ENCODE measurements at regions not wholly inside any gene's neighbourhood (a gene's known extent, or its start where the extent isn't known, plus 50 kb on each side); places are given as distances from the start of the nearest gene placed in this dataset.
"Not testable (repeated sequence)": the region's sequence is repeated elsewhere in the genome, so short reads cannot be mapped to it uniquely, and the experiment has no call there.

- no peaks in the 10 kb centered on the region for H3K27me3 ChIP-seq (ENCODE audit: insufficient read depth, low read depth, severe bottlenecking)
- TF ChIP-seq, protein P1, sequence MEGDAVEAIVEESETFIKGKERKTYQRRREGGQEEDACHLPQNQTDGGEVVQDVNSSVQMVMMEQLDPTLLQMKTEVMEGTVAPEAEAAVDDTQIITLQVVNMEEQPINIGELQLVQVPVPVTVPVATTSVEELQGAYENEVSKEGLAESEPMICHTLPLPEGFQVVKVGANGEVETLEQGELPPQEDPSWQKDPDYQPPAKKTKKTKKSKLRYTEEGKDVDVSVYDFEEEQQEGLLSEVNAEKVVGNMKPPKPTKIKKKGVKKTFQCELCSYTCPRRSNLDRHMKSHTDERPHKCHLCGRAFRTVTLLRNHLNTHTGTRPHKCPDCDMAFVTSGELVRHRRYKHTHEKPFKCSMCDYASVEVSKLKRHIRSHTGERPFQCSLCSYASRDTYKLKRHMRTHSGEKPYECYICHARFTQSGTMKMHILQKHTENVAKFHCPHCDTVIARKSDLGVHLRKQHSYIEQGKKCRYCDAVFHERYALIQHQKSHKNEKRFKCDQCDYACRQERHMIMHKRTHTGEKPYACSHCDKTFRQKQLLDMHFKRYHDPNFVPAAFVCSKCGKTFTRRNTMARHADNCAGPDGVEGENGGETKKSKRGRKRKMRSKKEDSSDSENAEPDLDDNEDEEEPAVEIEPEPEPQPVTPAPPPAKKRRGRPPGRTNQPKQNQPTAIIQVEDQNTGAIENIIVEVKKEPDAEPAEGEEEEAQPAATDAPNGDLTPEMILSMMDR (IDR thresholded peaks at IDR 0.05; ENCODE audit: low read depth, low read length), result no peak; the same call in 1 of the 2 replicates
- no peaks in the 10 kb centered on the region for H3K9me3 ChIP-seq (ENCODE audit: severe bottlenecking)
- DNase-seq, result no peak
- no peak overlapping the region for H3K27ac ChIP-seq
- H3K4me3 ChIP-seq (ENCODE audit: low read depth, low read length), result no peak overlapping the region
- H3K36me3 ChIP-seq, result no peaks in the 10 kb centered on the region
Measured at GRCh38 chr7:68725843-68726785, 872.2 kb upstream of the AUTS2 start.

- H3K4me3 ChIP-seq (ENCODE audit: low read depth, low read length); H3K27ac ChIP-seq; H3K9me3 ChIP-seq (ENCODE audit: severe bottlenecking); DNase-seq; H3K36me3 ChIP-seq; H3K27me3 ChIP-seq (ENCODE audit: insufficient read depth, low read depth, severe bottlenecking): not testable (repeated sequence)
Measured at GRCh38 chr7:68728720-68729119, 869.6 kb upstream of the AUTS2 start.

GRCh38 chr7:68729371-68729770, 868.9 kb upstream of the AUTS2 start:
- no peak for DNase-seq
- TF ChIP-seq, protein P1 (IDR thresholded peaks at IDR 0.05; ENCODE audit: low read depth, low read length), result no peak
- Histone ChIP-seq H3K36me3 (no peaks in the 10 kb centered on the region), H3K9me3 (ENCODE audit: severe bottlenecking) (no peaks in the 10 kb centered on the region), H3K27ac (no peak overlapping the region), H3K4me3 (ENCODE audit: low read depth, low read length) (no peak overlapping the region), H3K27me3 (ENCODE audit: insufficient read depth, low read depth, severe bottlenecking) (no peaks in the 10 kb centered on the region)

DNA sequence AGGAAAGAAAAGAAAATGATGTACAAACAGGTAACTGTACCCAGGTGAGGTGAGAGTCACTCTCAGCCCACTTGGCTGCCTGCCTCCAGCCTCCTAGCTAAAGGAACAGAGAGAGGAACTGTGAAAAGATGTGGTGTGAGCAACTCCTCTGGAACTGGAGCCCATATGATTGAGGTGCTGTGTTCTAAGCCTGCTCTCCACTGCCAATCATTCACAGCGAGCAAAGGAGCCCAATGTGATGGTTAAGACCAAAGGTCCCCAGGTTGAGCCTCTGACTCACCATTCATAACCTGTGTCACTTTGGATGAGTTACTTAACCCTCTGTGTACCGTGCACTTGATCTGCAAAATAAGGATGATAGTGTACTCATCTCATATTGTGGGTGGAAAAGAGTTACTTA, 868.1 kb upstream of the AUTS2 start:
- TF ChIP-seq, protein P1 (IDR thresholded peaks at IDR 0.05; ENCODE audit: low read depth, low read length), result no peak
- Histone ChIP-seq H3K27ac (no peak overlapping the region), H3K9me3 (ENCODE audit: severe bottlenecking) (no peaks in the 10 kb centered on the region), H3K36me3 (no peaks in the 10 kb centered on the region), H3K27me3 (ENCODE audit: insufficient read depth, low read depth, severe bottlenecking) (no peaks in the 10 kb centered on the region), H3K4me3 (ENCODE audit: low read depth, low read length) (no peak overlapping the region)
- no peak for DNase-seq

DNA sequence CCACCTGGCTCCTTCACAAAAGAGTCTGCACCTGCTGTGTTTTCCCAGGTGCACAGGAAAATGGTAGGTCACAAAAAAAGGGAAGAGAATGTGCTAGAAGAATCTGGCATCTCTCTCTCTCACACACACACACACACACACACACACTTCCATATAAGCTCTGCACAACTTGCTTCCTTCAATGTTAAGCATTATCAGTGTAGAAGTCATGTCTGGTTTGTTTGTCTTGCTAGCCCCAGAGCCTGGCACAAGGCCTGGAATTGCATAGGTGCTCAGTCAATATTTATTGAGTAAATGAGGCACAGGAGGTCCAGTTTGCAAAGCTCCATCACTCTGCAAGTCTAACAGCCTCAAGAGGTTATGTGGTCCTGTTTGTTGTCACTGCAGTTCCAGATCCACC, 867.3 kb upstream of the AUTS2 start:
- TF ChIP-seq, protein P1 (IDR thresholded peaks at IDR 0.05; ENCODE audit: low read depth, low read length), result no peak
- H3K36me3 ChIP-seq, result no peaks in the 10 kb centered on the region
- H3K27ac ChIP-seq, result no peak overlapping the region
- H3K4me3 ChIP-seq (ENCODE audit: low read depth, low read length), result no peak overlapping the region
- H3K9me3 ChIP-seq (ENCODE audit: severe bottlenecking), result no peaks in the 10 kb centered on the region
- DNase-seq, result no peak
- H3K27me3 ChIP-seq (ENCODE audit: insufficient read depth, low read depth, severe bottlenecking), result no peaks in the 10 kb centered on the region

DNA sequence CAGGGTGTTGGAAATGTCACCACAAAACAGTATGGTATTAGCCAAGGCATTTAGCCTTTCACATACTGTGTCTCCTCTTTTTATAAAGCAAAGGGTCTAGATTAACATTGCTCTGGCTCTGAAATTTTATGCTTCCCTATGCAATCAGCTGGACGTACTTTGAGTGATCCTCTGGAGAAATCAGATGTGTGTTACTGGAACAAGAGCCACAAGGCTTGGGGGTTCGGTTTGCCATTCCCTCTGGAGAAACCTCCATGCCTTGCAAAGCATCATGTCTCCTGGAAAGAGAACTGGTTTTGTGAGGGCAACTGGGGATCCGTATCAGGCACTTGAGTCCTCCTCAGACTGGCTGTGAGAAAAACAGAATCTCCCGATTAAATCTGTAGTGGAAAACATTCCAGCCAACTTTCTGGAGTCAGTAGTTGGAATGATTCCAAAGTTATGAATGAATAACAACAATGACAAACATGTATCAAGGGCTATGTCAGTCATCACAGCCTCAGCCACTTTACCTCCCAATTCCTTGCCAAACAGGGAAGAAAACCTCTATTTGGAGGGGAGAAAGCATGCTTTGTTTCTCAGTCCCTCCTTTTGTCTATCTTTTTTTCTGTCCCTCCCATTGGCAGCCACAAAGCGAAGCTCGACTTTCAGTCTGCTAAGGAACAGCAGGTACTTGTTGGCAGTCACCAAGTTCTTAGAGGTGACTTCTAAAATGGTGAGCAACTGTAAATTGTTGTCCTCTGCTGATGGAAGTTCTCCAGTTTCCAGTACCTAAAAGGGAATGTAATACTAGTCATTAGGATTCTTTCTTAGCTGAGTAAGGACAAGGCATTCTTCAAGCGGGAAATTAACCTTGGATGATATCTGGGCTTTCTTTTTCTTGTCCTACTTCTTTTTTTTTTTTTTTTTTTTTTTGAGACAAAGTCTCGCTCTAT, 864.8 kb upstream of the AUTS2 start:
- TF ChIP-seq, protein P1 (IDR thresholded peaks at IDR 0.05; ENCODE audit: low read depth, low read length), result no peak
- Histone ChIP-seq H3K36me3 (no peaks in the 10 kb centered on the region), H3K27me3 (ENCODE audit: insufficient read depth, low read depth, severe bottlenecking) (no peaks in the 10 kb centered on the region), H3K27ac (no peak overlapping the region), H3K9me3 (ENCODE audit: severe bottlenecking) (peaks cover 2% of the 10 kb centered on the region), H3K4me3 (ENCODE audit: low read depth, low read length) (no peak overlapping the region)
- no peak for DNase-seq
